Stimulated activated CD4-positive, alpha-beta T cell treated with anti-CD3 and anti-CD28 coated beads, TNF-alpha, amount 100 ng/mL, for 48 hours (primary cell): ENCODE measurements at regions not wholly inside any gene's neighbourhood (a gene's known extent, or its start where the extent isn't known, plus 50 kb on each side); places are given as distances from the start of the nearest gene placed in this dataset.
"Not testable (repeated sequence)": the region's sequence is repeated elsewhere in the genome, so short reads cannot be mapped to it uniquely, and the experiment has no call there.

Experiments
- DNase-seq, 3 donors: peaks; one replicate each; pipeline ENCODE4 v3.0.0-alpha.2; 2020; ENCODE audit warnings: low read depth in 3 of 3

- no peak for DNase-seq
These were observed 110.0 kb upstream of the MEF2A start for GRCh38 chr15:99455789-99456160.

- DNase-seq, result no peak
These were observed 101.6 kb upstream of the MEF2A start for GRCh38 chr15:99464137-99464536.

GRCh38 chr15:99466701-99467337 lies 99.0 kb upstream of the MEF2A start:
- no peak for DNase-seq

- DNase-seq, result no peak
These were observed 98.5 kb upstream of the MEF2A start for GRCh38 chr15:99467338-99467720.

- no peak for DNase-seq
These were observed 97.8 kb upstream of the MEF2A start for GRCh38 chr15:99467853-99468464.

DNA sequence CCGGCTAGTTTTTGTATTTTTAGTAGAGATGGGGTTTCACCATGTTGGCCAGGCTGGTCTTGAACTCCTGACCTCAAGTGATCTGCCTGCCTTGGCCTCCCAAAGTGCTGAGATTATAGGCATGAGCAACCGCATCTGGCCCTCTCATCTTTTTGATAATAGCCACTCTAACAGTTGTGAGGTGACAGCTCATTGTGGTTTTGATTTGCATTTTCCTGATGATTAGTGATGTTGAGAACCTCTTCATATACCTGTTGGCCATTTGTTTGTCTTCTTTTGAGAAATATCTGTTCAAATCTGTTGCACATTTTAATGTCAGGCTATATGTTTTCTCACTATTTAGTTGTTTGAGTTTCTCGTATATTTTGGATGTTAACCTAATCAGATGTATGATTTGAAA lies 95.6 kb upstream of the MEF2A start:
- not testable (repeated sequence) for DNase-seq

DNA sequence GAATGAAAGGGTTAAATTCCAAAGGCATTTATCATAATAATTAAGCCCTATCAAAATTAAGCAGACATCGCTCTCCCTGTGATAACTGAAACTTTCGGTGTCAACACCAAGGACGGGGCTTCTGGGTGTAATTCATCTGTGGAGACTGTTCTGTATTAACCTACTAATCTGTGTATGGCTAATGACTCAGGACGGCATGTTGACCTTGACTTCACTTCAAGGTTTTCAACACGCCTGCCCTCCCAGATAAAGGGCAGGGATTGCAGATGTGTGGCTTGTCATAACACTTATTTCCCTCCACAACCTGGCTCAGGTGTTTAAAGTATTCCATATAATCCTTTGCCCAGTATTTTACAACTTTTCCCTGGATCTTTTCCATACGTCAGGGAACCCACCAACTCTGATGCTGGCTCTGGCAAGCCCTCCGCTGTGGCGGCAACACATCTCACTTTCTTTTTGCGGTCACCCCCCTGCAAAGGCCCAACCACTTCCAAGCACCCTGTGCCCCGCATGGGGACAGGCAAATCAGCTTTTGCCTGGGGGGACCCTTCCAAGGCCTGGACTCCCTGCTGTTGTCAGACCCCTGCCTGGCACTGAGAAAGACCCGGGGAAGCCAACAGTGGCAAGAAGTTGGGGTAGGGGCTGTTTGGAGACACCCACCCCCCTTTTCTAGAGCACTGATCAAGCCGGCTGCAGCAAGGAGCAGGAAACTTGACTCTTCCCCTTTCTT lies 93.2 kb upstream of the MEF2A start:
- no peak for DNase-seq

DNA sequence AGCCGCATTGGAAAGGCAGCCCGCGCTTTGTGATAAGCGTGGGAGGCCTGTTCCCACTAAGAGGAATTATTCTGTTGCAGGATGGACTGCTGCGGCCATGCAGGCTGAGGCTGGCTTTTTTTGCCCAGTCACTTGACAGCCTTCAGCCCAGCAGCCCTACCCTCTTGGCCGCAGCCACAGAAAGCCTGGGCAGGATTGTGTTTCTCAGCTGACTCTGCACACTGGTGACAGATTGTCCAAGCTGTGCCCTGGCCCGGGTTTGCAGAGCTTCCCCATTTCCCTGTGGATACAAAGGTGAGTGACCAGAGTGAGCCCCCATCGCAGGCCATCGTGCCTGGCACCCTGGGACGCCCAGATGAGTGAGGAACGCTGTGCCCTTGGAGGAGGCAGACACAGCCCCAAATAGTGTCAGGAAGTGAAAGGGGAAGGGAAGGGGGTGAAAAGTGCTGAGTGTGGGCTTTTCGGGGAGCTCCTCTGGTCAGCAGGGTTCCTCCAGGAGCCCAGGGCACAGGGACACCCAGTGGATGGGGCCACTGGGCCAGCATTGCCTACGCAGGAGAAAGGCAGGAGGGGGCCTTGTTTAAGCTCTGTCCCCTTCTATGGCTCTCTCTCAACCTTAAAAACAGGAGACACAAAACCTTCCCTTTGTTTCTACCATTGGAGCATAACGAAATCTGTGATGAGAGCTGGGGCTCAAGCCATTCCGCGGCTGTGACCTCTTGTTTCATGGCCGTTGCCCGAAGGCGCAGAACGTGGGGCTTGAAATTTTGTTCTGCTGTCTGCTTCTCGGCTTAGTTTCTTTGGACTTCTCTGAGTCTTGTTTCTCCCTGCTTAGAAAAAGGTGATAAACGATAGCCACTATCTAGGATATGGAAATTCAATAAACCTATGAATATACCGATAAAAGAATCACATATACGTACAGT lies 91.5 kb upstream of the MEF2A start:
- DNase-seq, result no peak

DNA sequence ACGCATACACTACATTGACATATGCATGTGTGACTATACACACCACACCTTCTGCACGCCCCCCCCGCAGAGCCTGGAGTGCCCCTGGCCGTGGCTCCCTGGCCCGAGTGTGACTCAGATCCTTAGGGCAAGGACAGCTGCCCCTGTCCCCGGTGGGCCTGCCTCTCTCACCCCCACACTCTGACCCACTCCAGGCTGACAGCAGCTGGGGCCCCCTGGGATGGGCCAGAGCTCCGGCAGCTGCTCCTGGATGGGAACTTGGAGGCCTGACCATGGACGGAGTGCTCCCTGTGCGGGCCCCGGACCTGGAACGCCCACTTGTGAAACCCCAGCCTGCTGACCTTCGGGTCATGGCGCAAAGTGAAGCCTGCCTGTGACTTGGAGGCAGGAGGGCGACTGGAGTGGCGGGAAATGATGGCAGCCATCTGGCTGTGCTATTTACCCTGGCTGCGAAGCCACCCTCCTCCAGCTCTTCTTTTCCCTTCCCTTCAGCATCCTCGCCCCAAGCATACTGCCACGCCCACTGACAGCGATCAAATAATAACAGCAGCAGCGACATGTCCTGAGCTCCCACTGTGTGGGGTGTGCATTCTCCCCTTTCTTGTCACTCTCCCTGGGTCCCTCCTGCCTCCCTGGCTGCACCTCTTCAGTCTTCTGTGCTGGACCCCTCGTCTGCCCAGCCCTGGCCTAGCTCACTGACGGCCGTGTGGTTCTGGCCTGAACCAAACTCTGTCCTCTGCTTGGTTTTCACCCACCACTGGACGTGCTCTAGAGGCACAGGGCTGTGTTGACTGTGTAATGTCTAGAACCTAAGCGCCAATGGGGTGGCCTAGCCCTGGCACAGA lies 90.7 kb upstream of the MEF2A start:
- no peak for DNase-seq

GRCh38 chr15:99475754-99476412 lies 89.9 kb upstream of the MEF2A start:
- no peak for DNase-seq

DNA sequence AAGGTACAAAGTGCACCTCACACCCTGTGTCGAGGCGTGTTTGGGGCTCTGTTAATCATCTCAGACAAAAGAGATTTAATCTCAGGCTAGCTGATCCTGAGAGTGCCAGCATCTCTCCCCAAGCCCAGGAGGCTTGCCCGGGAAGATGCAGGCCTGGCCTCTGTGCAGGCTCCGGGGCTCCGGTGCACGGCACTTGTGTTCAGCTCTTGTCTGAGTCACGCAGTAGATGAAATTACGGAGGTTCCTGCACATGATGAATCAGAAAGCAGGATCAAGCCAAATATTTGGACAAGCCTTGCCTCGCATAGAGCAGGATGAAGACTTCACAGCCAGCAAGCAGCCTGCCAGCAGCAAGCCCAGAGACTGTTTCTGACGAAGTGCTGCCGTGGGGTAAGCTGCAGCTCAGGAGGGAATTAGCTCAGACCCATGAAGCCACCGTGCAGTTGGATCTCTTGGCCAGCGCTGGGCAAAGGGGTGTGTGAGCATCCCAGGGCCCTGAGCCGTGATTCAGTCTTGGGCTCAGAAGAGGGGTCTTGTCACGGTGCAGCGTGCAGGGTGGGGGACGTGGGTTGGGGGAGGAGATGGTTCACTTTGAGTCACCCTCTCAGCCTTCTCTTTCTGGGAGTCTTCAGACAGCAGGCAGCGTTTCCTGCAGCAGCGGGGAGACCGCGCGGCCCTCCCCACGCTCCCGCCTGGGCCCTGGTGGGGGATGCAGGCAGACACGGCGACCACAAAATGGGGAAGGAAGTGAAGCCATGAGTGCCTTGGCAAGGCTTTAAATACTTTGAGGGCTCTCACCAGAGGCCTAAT lies 89.2 kb upstream of the MEF2A start:
- DNase-seq, result no peak

DNA sequence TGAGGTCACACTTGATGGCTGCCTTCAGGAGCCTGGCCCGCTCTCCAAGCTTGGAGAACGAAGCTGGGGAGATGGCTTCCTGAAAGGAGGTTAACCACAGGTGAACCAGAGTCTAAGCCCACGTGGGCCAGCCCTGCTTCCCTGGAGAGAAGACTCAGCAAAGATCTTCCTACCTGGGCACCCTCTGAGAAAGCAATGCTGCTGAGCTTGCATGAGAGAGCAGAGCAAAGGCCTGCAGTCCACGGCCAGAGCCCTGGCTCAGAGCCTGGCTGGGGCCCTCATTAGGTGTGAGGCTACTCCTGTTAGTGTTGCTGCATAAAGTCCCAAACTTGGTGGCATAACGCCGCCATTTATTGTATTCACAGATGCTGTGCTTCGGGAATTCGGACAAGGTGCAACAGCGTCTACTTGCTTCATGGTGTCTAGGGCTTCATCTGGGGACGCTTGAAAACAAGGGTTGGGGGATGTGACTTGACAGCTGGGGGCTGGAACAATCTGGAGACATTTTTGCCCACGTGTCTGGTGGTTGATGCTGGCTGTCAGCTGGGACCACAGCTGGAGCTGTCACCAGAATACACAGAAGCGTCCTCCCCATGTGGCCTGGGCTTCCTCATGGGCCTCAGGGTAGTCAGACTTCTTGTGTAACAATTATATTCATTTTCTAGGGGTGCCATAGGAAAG lies 87.9 kb upstream of the MEF2A start:
- DNase-seq, result no peak

DNA sequence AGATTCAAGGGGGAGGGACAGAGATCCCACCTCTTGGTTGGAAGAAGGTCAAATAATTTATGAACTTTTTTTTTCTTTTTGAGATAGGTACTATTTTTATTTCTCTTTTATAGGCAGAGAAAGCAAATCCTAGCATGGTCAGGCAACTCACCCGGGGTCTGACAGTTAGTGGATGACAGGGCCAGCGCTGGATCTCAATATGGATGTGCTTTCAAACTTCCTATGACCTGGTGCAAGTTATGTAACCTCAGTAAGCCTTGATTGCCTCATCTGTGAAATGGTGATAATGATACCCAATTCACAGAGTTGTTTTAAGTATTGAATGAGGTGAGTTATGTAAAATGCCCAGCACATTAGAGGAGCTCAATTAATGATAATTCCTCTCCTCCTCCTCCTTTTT lies 86.8 kb upstream of the MEF2A start:
- DNase-seq, result no peak

- no peak for DNase-seq
These were observed 85.6 kb upstream of the MEF2A start for GRCh38 chr15:99480016-99480810.

GRCh38 chr15:99481113-99481950 lies 84.5 kb upstream of the MEF2A start:
- no peak for DNase-seq

DNA sequence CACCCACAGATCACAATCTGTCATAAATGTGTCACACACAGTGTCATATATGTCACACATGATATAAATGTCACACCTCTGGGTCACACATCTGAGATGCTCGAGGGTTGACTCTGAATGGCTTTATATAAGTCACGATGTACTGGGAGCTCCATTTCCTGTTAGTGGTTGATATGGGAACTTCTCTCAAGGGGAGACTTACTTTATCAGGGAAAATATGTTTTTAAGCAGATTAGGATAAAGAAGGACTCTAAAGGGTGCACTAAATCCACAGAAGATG lies 83.9 kb upstream of the MEF2A start:
- no peak for DNase-seq

GRCh38 chr15:99482993-99483392 lies 82.8 kb upstream of the MEF2A start:
- no peak for DNase-seq
